ENCODE measurements at regions not wholly inside any gene's neighbourhood (a gene's known extent, or its start where the extent isn't known, plus 50 kb on each side); places are given as distances from the start of the nearest gene placed in this dataset.

DNA sequence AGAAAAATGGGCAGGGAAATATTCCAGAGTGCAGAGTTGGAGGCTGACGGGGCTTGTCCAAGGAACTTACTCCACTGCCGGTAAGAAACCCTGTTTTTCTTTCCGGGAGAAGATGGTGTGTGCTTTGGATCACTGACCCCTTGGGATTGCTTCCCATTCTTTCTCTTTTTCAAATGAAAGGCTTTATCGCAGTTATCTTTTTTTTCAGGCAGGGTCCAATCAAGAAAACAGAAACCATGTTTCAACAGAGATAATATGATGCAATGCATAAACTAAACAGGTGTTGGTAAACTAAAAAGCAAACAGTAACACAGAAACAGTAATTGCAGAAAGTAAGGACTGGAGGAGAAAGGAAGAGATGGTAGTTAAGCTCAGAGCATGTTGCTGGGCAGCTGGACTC lies 145.1 kb downstream of the LYPLAL1 start:
- TF ChIP-seq ZNF830 (tag by site-specific recombination; IDR thresholded peaks at IDR 0.05; ENCODE audit: low read depth) (no peak), GLI4 (tag by site-specific recombination; IDR thresholded peaks at IDR 0.05) (no peak), ZNF791 (tag by site-specific recombination; IDR thresholded peaks at IDR 0.05) (no peak), ZNF266 (tag by site-specific recombination; IDR thresholded peaks at IDR 0.05; ENCODE audit: low read depth) (no peak), ZNF549 (tag by site-specific recombination; IDR thresholded peaks at IDR 0.05) (no peak)
- TF ChIP-seq, protein P1, sequence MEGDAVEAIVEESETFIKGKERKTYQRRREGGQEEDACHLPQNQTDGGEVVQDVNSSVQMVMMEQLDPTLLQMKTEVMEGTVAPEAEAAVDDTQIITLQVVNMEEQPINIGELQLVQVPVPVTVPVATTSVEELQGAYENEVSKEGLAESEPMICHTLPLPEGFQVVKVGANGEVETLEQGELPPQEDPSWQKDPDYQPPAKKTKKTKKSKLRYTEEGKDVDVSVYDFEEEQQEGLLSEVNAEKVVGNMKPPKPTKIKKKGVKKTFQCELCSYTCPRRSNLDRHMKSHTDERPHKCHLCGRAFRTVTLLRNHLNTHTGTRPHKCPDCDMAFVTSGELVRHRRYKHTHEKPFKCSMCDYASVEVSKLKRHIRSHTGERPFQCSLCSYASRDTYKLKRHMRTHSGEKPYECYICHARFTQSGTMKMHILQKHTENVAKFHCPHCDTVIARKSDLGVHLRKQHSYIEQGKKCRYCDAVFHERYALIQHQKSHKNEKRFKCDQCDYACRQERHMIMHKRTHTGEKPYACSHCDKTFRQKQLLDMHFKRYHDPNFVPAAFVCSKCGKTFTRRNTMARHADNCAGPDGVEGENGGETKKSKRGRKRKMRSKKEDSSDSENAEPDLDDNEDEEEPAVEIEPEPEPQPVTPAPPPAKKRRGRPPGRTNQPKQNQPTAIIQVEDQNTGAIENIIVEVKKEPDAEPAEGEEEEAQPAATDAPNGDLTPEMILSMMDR (tag by site-specific recombination; IDR thresholded peaks at IDR 0.05), result no peak
